ENCODE measurements at regions not wholly inside any gene's neighbourhood (a gene's known extent, or its start where the extent isn't known, plus 50 kb on each side); places are given as distances from the start of the nearest gene placed in this dataset.

- Histone ChIP-seq H3K27me3 (replicated peaks in 2 of 5; ENCODE audit: control insufficient read depth in 4 of 5, insufficient read depth in 5 of 5, low read length in 4 of 5) (no peaks in the 10 kb centered on the region), H3K4me1 (ENCODE audit: control extremely low read depth in 1 of 4, control insufficient read depth in 4 of 4, insufficient read depth in 4 of 4, low read length in 3 of 4) (peaks cover under 1 to 17% (median 9%) of the 10 kb centered on the region in 4 experiments), H3K36me3 (ENCODE audit: control insufficient read depth in 4 of 4, insufficient read depth in 4 of 4, low read length in 3 of 4) (peaks cover 5 to 28% (median 8%) of the 10 kb centered on the region in 4 experiments), H3K27ac (ENCODE audit: insufficient read depth in 1 of 2, low read depth in 1 of 2, low read length in 2 of 2, poor library complexity in 1 of 2, severe bottlenecking in 2 of 2) (no peak overlapping the region), H3K4me3 (ENCODE audit: control insufficient read depth in 1 of 7, extremely low read depth in 1 of 7, insufficient read depth in 4 of 7, low read depth in 2 of 7, low read length in 6 of 7) (no peak overlapping the region), H3K9me3 (ENCODE audit: control extremely low read depth in 1 of 5, control insufficient read depth in 4 of 5, insufficient read depth in 2 of 5, low read depth in 1 of 5, low read length in 4 of 5) (peaks cover 0 to 8% (median 4%) of the 10 kb centered on the region in 5 experiments)
- WGBS (ENCODE audit: insufficient coverage), result 100% methylated on average over 2 of the region's 2 CpGs
- POLR2A ChIA-PET, result no interaction called here
- CTCF ChIA-PET, result no interaction called here
- no peak for DNase-seq
These were observed 102.1 kb upstream of the TMEM168 start for GRCh38 chr7:112892263-112892662.

GRCh38 chr7:112891698-112892097, 101.5 kb upstream of the TMEM168 start:
- ChIA-PET POLR2A (no interaction called here), CTCF (no interaction called here)
- DNase-seq, result no peak
- H3K27me3 ChIP-seq (replicated peaks in 2 of 5; ENCODE audit: control insufficient read depth in 4 of 5, insufficient read depth in 5 of 5, low read length in 4 of 5), result no peaks in the 10 kb centered on the region
- H3K36me3 ChIP-seq (ENCODE audit: control insufficient read depth in 4 of 4, insufficient read depth in 4 of 4, low read length in 3 of 4), result peaks cover 5 to 28% (median 8%) of the 10 kb centered on the region in 4 experiments
- H3K4me3 ChIP-seq (ENCODE audit: control insufficient read depth in 1 of 7, extremely low read depth in 1 of 7, insufficient read depth in 4 of 7, low read depth in 2 of 7, low read length in 6 of 7), result no peak overlapping the region
- H3K4me1 ChIP-seq (ENCODE audit: control extremely low read depth in 1 of 4, control insufficient read depth in 4 of 4, insufficient read depth in 4 of 4, low read length in 3 of 4), result peaks cover 3 to 22% (median 13%) of the 10 kb centered on the region in 4 experiments
- no peak overlapping the region for H3K27ac ChIP-seq (ENCODE audit: insufficient read depth in 1 of 2, low read depth in 1 of 2, low read length in 2 of 2, poor library complexity in 1 of 2, severe bottlenecking in 2 of 2)
- H3K9me3 ChIP-seq (ENCODE audit: control extremely low read depth in 1 of 5, control insufficient read depth in 4 of 5, insufficient read depth in 2 of 5, low read depth in 1 of 5, low read length in 4 of 5), result peaks cover 0 to 8% (median 4%) of the 10 kb centered on the region in 5 experiments

- peaks cover 3 to 25% (median 16%) of the 10 kb centered on the region in 4 experiments for H3K4me1 ChIP-seq (ENCODE audit: control extremely low read depth in 1 of 4, control insufficient read depth in 4 of 4, insufficient read depth in 4 of 4, low read length in 3 of 4)
- no peak overlapping the region for H3K27ac ChIP-seq (ENCODE audit: insufficient read depth in 1 of 2, low read depth in 1 of 2, low read length in 2 of 2, poor library complexity in 1 of 2, severe bottlenecking in 2 of 2)
- H3K27me3 ChIP-seq (replicated peaks in 2 of 5; ENCODE audit: control insufficient read depth in 4 of 5, insufficient read depth in 5 of 5, low read length in 4 of 5), result no peaks in the 10 kb centered on the region
- CTCF ChIA-PET, result no interaction called here
- H3K9me3 ChIP-seq (ENCODE audit: control extremely low read depth in 1 of 5, control insufficient read depth in 4 of 5, insufficient read depth in 2 of 5, low read depth in 1 of 5, low read length in 4 of 5), result peaks cover 1 to 8% (median 4%) of the 10 kb centered on the region in 5 experiments
- 90% methylated on average over 4 of the region's 6 CpGs for WGBS (ENCODE audit: insufficient coverage)
- peaks cover 5 to 25% (median 8%) of the 10 kb centered on the region in 4 experiments for H3K36me3 ChIP-seq (ENCODE audit: control insufficient read depth in 4 of 4, insufficient read depth in 4 of 4, low read length in 3 of 4)
- POLR2A ChIA-PET, result no interaction called here
- DNase-seq, result no peak
- no peak overlapping the region for H3K4me3 ChIP-seq (ENCODE audit: control insufficient read depth in 1 of 7, extremely low read depth in 1 of 7, insufficient read depth in 4 of 7, low read depth in 2 of 7, low read length in 6 of 7)
These were observed 99.7 kb upstream of the TMEM168 start for GRCh38 chr7:112889834-112890438.

GRCh38 chr7:112889268-112889667, 99.1 kb upstream of the TMEM168 start:
- H3K27ac ChIP-seq (ENCODE audit: insufficient read depth in 1 of 2, low read depth in 1 of 2, low read length in 2 of 2, poor library complexity in 1 of 2, severe bottlenecking in 2 of 2), result no peak overlapping the region
- H3K4me3 ChIP-seq (ENCODE audit: control insufficient read depth in 1 of 7, extremely low read depth in 1 of 7, insufficient read depth in 4 of 7, low read depth in 2 of 7, low read length in 6 of 7), result no peak overlapping the region
- ChIA-PET CTCF (no interaction called here), POLR2A (no interaction called here)
- no peak for DNase-seq
- no CpG with 5 or more reads among the region's 2 CpGs for WGBS (ENCODE audit: insufficient coverage)
- no peaks in the 10 kb centered on the region for H3K27me3 ChIP-seq (replicated peaks in 2 of 5; ENCODE audit: control insufficient read depth in 4 of 5, insufficient read depth in 5 of 5, low read length in 4 of 5)
- peaks cover 1 to 8% (median 4%) of the 10 kb centered on the region in 5 experiments for H3K9me3 ChIP-seq (ENCODE audit: control extremely low read depth in 1 of 5, control insufficient read depth in 4 of 5, insufficient read depth in 2 of 5, low read depth in 1 of 5, low read length in 4 of 5)
- H3K36me3 ChIP-seq (ENCODE audit: control insufficient read depth in 4 of 4, insufficient read depth in 4 of 4, low read length in 3 of 4), result peaks cover 4 to 18% (median 6%) of the 10 kb centered on the region in 4 experiments
- peaks cover 3 to 25% (median 16%) of the 10 kb centered on the region in 4 experiments for H3K4me1 ChIP-seq (ENCODE audit: control extremely low read depth in 1 of 4, control insufficient read depth in 4 of 4, insufficient read depth in 4 of 4, low read length in 3 of 4)

GRCh38 chr7:112888781-112889180, 98.6 kb upstream of the TMEM168 start:
- H3K4me1 ChIP-seq (ENCODE audit: control extremely low read depth in 1 of 4, control insufficient read depth in 4 of 4, insufficient read depth in 4 of 4, low read length in 3 of 4), result peaks cover 3 to 25% (median 16%) of the 10 kb centered on the region in 4 experiments
- no peaks in the 10 kb centered on the region for H3K27me3 ChIP-seq (replicated peaks in 2 of 5; ENCODE audit: control insufficient read depth in 4 of 5, insufficient read depth in 5 of 5, low read length in 4 of 5)
- H3K36me3 ChIP-seq (ENCODE audit: control insufficient read depth in 4 of 4, insufficient read depth in 4 of 4, low read length in 3 of 4), result peaks cover 3 to 13% (median 6%) of the 10 kb centered on the region in 4 experiments
- no peak overlapping the region for H3K27ac ChIP-seq (ENCODE audit: insufficient read depth in 1 of 2, low read depth in 1 of 2, low read length in 2 of 2, poor library complexity in 1 of 2, severe bottlenecking in 2 of 2)
- no CpG with 5 or more reads among the region's 1 CpG for WGBS (ENCODE audit: insufficient coverage)
- H3K4me3 ChIP-seq (ENCODE audit: control insufficient read depth in 1 of 7, extremely low read depth in 1 of 7, insufficient read depth in 4 of 7, low read depth in 2 of 7, low read length in 6 of 7), result no peak overlapping the region
- ChIA-PET POLR2A (no interaction called here), CTCF (no interaction called here)
- peaks cover 2 to 8% (median 4%) of the 10 kb centered on the region in 5 experiments for H3K9me3 ChIP-seq (ENCODE audit: control extremely low read depth in 1 of 5, control insufficient read depth in 4 of 5, insufficient read depth in 2 of 5, low read depth in 1 of 5, low read length in 4 of 5)
- DNase-seq, result no peak

- peaks cover 0 to 8% (median 1%) of the 10 kb centered on the region in 5 experiments for H3K9me3 ChIP-seq (ENCODE audit: control extremely low read depth in 1 of 5, control insufficient read depth in 4 of 5, insufficient read depth in 2 of 5, low read depth in 1 of 5, low read length in 4 of 5)
- H3K27me3 ChIP-seq (replicated peaks in 2 of 5; ENCODE audit: control insufficient read depth in 4 of 5, insufficient read depth in 5 of 5, low read length in 4 of 5), result no peaks in the 10 kb centered on the region
- peaks cover 3 to 6% (median 3%) of the 10 kb centered on the region in 4 experiments for H3K36me3 ChIP-seq (ENCODE audit: control insufficient read depth in 4 of 4, insufficient read depth in 4 of 4, low read length in 3 of 4)
- H3K27ac ChIP-seq (ENCODE audit: insufficient read depth in 1 of 2, low read depth in 1 of 2, low read length in 2 of 2, poor library complexity in 1 of 2, severe bottlenecking in 2 of 2), result no peak overlapping the region
- peaks cover 3 to 25% (median 17%) of the 10 kb centered on the region in 4 experiments for H3K4me1 ChIP-seq (ENCODE audit: control extremely low read depth in 1 of 4, control insufficient read depth in 4 of 4, insufficient read depth in 4 of 4, low read length in 3 of 4)
- DNase-seq, result no peak
- ChIA-PET CTCF (no interaction called here), POLR2A (no interaction called here)
- WGBS (ENCODE audit: insufficient coverage), result no CpG with 5 or more reads among the region's 1 CpG
- no peak overlapping the region for H3K4me3 ChIP-seq (ENCODE audit: control insufficient read depth in 1 of 7, extremely low read depth in 1 of 7, insufficient read depth in 4 of 7, low read depth in 2 of 7, low read length in 6 of 7)
These were observed 97.8 kb upstream of the TMEM168 start for GRCh38 chr7:112887976-112888375.

- Histone ChIP-seq H3K4me3 (ENCODE audit: control insufficient read depth in 1 of 7, extremely low read depth in 1 of 7, insufficient read depth in 4 of 7, low read depth in 2 of 7, low read length in 6 of 7) (peak overlapping the region in 1 of 7 experiments; percentile 7), H3K27ac (ENCODE audit: insufficient read depth in 1 of 2, low read depth in 1 of 2, low read length in 2 of 2, poor library complexity in 1 of 2, severe bottlenecking in 2 of 2) (no peak overlapping the region), H3K27me3 (replicated peaks in 2 of 5; ENCODE audit: control insufficient read depth in 4 of 5, insufficient read depth in 5 of 5, low read length in 4 of 5) (no peaks in the 10 kb centered on the region), H3K4me1 (ENCODE audit: control extremely low read depth in 1 of 4, control insufficient read depth in 4 of 4, insufficient read depth in 4 of 4, low read length in 3 of 4) (peaks cover 3 to 28% (median 19%) of the 10 kb centered on the region in 4 experiments), H3K9me3 (ENCODE audit: control extremely low read depth in 1 of 5, control insufficient read depth in 4 of 5, insufficient read depth in 2 of 5, low read depth in 1 of 5, low read length in 4 of 5) (peaks cover 0 to 8% (median 1%) of the 10 kb centered on the region in 5 experiments), H3K36me3 (ENCODE audit: control insufficient read depth in 4 of 4, insufficient read depth in 4 of 4, low read length in 3 of 4) (peaks cover 0 to 4% (median 3%) of the 10 kb centered on the region in 4 experiments)
- POLR2A ChIA-PET, result no interaction called here
- CTCF ChIA-PET, result no interaction called here
- DNase-seq, result peak in 2 of 3 donors; percentile 36 to 59
- no CpG with 5 or more reads among the region's 1 CpG for WGBS (ENCODE audit: insufficient coverage)
These were observed 97.1 kb upstream of the TMEM168 start for GRCh38 chr7:112887337-112887736.

All from common myeloid progenitor, CD34-positive (primary cell).